GM10248 (cell line): ENCODE measurements at regions not wholly inside any gene's neighbourhood (a gene's known extent, or its start where the extent isn't known, plus 50 kb on each side); places are given as distances from the start of the nearest gene placed in this dataset.

Source experiments
- CTCF ChIA-PET: fragments of 300-600 bp; sonication (Branson Sonifier 250); formaldehyde crosslinking; extraction: SDS; loops from one replicate; lab custom pipeline; 2021; ENCODE audit warnings: antibody characterized with exemption; lab: Yijun Ruan, JAX
- POLR2A ChIA-PET: fragments of 350-650 bp; sonication (Branson Sonifier 250); formaldehyde crosslinking; extraction: SDS; loops from one replicate; lab custom pipeline; 2020; ENCODE audit warnings: antibody characterized with exemption; lab: Yijun Ruan, JAX
- DNase-seq: peaks from one replicate; pipeline ENCODE4 v3.0.0; 2012; ENCODE audit errors: extremely low spot score
- TF ChIP-seq, protein P1 (sequence below): IDR thresholded peaks from 2 replicates; pipeline ENCODE4 v1.5.1; 2012; ENCODE audit warnings: mild to moderate bottlenecking, low read depth; ENCODE audit errors: extremely low read depth, missing control alignments, control extremely low read depth

GRCh38 chr12:77710209-77710608 lies 120.5 kb upstream of the NAV3 start:
- ChIA-PET CTCF (interaction anchor here (1.0 to 1.4 kb wide), 2 partner anchors 11 kb away, joined by 3 to 5 read pairs; no protein-coding TSS in a partner anchor), POLR2A (no interaction called here)
- DNase-seq = no peak
- TF ChIP-seq, protein P1, sequence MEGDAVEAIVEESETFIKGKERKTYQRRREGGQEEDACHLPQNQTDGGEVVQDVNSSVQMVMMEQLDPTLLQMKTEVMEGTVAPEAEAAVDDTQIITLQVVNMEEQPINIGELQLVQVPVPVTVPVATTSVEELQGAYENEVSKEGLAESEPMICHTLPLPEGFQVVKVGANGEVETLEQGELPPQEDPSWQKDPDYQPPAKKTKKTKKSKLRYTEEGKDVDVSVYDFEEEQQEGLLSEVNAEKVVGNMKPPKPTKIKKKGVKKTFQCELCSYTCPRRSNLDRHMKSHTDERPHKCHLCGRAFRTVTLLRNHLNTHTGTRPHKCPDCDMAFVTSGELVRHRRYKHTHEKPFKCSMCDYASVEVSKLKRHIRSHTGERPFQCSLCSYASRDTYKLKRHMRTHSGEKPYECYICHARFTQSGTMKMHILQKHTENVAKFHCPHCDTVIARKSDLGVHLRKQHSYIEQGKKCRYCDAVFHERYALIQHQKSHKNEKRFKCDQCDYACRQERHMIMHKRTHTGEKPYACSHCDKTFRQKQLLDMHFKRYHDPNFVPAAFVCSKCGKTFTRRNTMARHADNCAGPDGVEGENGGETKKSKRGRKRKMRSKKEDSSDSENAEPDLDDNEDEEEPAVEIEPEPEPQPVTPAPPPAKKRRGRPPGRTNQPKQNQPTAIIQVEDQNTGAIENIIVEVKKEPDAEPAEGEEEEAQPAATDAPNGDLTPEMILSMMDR = no peak

DNA sequence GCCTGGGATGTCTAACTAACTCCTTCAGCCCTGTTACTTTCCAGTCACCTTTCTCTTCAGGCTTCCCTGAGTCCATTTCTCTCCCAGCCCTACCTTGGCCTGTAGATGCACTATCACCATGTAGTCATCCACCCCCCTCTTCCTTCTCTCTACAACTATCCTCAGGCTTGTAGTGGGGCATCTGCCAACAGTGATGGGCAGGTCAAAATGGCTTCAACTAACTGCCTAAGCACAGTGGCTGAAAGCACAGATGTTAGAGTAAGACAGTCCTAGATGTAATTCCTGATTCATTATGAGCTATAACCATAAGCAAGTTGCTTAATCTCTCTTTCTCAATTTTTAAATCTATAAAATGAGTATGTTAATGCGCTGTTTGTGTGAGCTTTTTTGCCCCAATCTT lies 133.6 kb upstream of the NAV3 start:
- TF ChIP-seq, protein P1 = no peak
- ChIA-PET CTCF (interaction anchor here (1.0 to 2.0 kb wide), 3 partner anchors 10 to 16 kb away, joined by 3 to 7 read pairs (median 3); no protein-coding TSS in a partner anchor), POLR2A (no interaction called here)
- no peak for DNase-seq

- POLR2A ChIA-PET = no interaction called here
- no peak for DNase-seq
- CTCF ChIA-PET = interaction anchor here (1.0 kb wide), 1 partner anchor 9 kb away, joined by 3 read pairs; no protein-coding TSS in a partner anchor
- TF ChIP-seq, protein P1 = no peak
Observed at GRCh38 chr12:77696183-77696582, 134.5 kb upstream of the NAV3 start.

DNA sequence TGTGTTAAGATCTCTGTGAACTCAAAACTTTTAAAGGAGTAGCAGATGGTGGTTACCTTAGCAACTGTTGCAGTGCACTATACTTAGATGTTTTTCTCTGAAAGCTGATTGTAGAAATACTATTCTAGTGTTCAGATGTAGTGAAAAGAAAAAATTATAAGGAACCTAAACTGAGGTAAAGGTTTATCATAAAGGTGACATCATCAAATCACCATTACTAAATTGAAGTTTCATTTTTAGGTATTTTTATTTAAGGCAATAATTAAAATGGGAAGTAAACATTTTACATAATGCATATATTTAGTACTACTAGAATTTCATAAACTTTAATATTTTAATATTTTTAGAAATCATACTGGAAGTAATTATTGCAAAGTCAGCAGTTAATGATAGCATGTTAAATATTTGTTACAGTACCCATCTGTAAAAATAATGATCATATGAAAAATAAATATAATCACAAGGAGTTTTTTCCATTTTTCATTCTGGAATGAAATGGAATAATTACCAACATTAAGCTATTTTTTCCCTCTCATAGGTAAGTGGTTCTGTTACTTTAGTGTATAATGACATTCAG lies 141.1 kb upstream of the NAV3 start:
- DNase-seq = no peak
- TF ChIP-seq, protein P1 = no peak
- POLR2A ChIA-PET = no interaction called here
- CTCF ChIA-PET = no interaction called here

GRCh38 chr12:77687321-77687720 lies 143.4 kb upstream of the NAV3 start:
- CTCF ChIA-PET = interaction anchor here (0.9 kb wide), 1 partner anchor 9 kb away, joined by 3 read pairs; no protein-coding TSS in a partner anchor

DNA sequence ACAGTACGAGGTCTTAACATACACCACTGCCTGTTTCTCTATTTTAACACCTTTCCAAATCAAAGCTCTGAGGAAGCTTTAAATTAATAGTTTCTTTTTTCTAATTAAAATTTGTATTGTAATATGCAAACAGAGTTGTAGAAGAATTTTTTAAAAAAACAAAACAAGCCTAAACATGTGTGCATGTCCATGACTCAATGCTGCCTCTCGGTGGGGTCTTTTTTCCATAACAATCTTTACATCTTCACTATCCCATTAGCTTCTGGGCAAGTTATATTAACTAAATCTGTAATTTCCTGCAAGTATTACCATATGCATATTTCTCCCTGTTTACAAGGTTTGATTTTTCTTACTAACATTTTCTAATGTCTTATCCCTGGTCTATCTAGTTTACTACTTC lies 143.9 kb upstream of the NAV3 start:
- TF ChIP-seq, protein P1 = no peak
- ChIA-PET CTCF (interaction anchor here (0.9 kb wide), 1 partner anchor 10 kb away, joined by 3 read pairs; no protein-coding TSS in a partner anchor), POLR2A (no interaction called here)
- DNase-seq = no peak

More at GRCh38 chr12:77687321-77687720, 143.4 kb upstream of the NAV3 start:
- DNase-seq = no peak
- POLR2A ChIA-PET = no interaction called here
- TF ChIP-seq, protein P1 = no peak
